ENCODE measurements at regions not wholly inside any gene's neighbourhood (a gene's known extent, or its start where the extent isn't known, plus 50 kb on each side); places are given as distances from the start of the nearest gene placed in this dataset.

DNA sequence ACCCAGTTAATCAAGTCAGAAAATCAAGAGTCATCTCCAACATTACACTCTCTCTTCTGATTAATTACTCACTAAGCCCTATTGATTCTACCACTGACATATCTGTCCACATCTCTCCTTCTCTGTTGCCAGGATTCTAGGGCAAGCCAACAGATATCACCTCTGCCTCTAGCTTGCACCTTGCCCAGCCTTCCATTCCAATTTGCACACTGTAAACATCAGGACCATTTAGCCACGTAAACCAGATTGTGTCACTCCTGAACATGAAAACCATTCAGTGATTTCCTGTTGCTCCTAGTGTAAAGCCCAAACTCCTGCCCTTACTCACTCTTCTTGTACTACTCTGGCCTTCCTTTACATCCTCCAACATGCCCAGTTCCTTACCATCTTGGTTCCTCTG, 68.0 kb upstream of the PLS3 start:
- TF ChIP-seq, protein P1, sequence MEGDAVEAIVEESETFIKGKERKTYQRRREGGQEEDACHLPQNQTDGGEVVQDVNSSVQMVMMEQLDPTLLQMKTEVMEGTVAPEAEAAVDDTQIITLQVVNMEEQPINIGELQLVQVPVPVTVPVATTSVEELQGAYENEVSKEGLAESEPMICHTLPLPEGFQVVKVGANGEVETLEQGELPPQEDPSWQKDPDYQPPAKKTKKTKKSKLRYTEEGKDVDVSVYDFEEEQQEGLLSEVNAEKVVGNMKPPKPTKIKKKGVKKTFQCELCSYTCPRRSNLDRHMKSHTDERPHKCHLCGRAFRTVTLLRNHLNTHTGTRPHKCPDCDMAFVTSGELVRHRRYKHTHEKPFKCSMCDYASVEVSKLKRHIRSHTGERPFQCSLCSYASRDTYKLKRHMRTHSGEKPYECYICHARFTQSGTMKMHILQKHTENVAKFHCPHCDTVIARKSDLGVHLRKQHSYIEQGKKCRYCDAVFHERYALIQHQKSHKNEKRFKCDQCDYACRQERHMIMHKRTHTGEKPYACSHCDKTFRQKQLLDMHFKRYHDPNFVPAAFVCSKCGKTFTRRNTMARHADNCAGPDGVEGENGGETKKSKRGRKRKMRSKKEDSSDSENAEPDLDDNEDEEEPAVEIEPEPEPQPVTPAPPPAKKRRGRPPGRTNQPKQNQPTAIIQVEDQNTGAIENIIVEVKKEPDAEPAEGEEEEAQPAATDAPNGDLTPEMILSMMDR (IDR thresholded peaks at IDR 0.05), result no peak
- no peak for TF ChIP-seq POLR2A (IDR thresholded peaks at IDR 0.05)
- no peak for TF ChIP-seq EP300 (IDR thresholded peaks at IDR 0.05)

Data from stomach (tissue), 4 donors.